ENCODE measurements at regions not wholly inside any gene's neighbourhood (a gene's known extent, or its start where the extent isn't known, plus 50 kb on each side); places are given as distances from the start of the nearest gene placed in this dataset.

DNA sequence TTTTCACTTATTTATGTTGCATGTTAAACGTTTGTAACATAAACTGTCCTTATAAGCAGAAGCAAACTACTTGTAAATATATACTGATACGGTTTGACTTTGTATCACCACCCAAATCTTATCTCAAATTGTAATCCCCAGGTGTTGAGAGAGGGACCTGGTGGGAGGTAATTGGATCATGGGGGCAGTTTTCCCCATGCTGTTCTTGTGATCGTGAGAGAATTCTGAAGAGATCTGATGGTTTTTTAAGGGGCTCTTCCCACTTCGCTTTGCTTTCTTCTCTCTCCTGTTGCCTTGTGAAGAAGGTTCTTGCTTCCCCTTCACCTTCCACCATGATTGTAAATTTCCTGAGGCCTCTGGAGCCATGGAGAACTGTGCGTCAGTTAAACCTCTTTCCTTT is 87.1 kb upstream of the MAPK10 start:
- no peak for TF ChIP-seq CTCF (IDR thresholded peaks at IDR 0.05)
- no peak for TF ChIP-seq USF2 (CRISPR knock-in tag; IDR thresholded peaks at IDR 0.05)
- TF ChIP-seq, protein P1, sequence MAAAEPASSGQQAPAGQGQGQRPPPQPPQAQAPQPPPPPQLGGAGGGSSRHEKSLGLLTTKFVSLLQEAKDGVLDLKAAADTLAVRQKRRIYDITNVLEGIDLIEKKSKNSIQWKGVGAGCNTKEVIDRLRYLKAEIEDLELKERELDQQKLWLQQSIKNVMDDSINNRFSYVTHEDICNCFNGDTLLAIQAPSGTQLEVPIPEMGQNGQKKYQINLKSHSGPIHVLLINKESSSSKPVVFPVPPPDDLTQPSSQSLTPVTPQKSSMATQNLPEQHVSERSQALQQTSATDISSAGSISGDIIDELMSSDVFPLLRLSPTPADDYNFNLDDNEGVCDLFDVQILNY (CRISPR knock-in tag; IDR thresholded peaks at IDR 0.05): no peak
- no peak for TF ChIP-seq JUN (CRISPR knock-in tag; IDR thresholded peaks at IDR 0.05)
- TF ChIP-seq IRF1 (CRISPR knock-in tag; IDR thresholded peaks at IDR 0.05): no peak
- TF ChIP-seq ZNF232 (CRISPR knock-in tag; IDR thresholded peaks at IDR 0.05): no peak
- TF ChIP-seq ETV6 (CRISPR knock-in tag; IDR thresholded peaks at IDR 0.05): no peak
- no peak for TF ChIP-seq NFYB (CRISPR knock-in tag; conservative IDR thresholded peaks at IDR 0.05; ENCODE audit: low read depth)
- TF ChIP-seq, protein P2, sequence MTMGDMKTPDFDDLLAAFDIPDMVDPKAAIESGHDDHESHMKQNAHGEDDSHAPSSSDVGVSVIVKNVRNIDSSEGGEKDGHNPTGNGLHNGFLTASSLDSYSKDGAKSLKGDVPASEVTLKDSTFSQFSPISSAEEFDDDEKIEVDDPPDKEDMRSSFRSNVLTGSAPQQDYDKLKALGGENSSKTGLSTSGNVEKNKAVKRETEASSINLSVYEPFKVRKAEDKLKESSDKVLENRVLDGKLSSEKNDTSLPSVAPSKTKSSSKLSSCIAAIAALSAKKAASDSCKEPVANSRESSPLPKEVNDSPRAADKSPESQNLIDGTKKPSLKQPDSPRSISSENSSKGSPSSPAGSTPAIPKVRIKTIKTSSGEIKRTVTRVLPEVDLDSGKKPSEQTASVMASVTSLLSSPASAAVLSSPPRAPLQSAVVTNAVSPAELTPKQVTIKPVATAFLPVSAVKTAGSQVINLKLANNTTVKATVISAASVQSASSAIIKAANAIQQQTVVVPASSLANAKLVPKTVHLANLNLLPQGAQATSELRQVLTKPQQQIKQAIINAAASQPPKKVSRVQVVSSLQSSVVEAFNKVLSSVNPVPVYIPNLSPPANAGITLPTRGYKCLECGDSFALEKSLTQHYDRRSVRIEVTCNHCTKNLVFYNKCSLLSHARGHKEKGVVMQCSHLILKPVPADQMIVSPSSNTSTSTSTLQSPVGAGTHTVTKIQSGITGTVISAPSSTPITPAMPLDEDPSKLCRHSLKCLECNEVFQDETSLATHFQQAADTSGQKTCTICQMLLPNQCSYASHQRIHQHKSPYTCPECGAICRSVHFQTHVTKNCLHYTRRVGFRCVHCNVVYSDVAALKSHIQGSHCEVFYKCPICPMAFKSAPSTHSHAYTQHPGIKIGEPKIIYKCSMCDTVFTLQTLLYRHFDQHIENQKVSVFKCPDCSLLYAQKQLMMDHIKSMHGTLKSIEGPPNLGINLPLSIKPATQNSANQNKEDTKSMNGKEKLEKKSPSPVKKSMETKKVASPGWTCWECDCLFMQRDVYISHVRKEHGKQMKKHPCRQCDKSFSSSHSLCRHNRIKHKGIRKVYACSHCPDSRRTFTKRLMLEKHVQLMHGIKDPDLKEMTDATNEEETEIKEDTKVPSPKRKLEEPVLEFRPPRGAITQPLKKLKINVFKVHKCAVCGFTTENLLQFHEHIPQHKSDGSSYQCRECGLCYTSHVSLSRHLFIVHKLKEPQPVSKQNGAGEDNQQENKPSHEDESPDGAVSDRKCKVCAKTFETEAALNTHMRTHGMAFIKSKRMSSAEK (CRISPR knock-in tag; IDR thresholded peaks at IDR 0.05; ENCODE audit: borderline replicate concordance): no peak
